Suprapubic skin (tissue), 4 donors: ENCODE measurements at regions not wholly inside any gene's neighbourhood (a gene's known extent, or its start where the extent isn't known, plus 50 kb on each side); places are given as distances from the start of the nearest gene placed in this dataset.

ENCODE experiments used
- DNase-seq, 2 donors: peaks; one replicate each; pipeline ENCODE4 v3.0.0-alpha.2; 2019; ENCODE audit warnings: low spot score in 2 of 2
- H3K27ac ChIP-seq: fragments of 200-600 bp; sonication (generic); one replicate; pipeline ENCODE4 v1.5.1; 2019
- H3K27me3 ChIP-seq: fragments of 200-600 bp; sonication (generic); one replicate; pipeline ENCODE4 v1.5.1; 2019
- H3K36me3 ChIP-seq: fragments of 200-600 bp; sonication (generic); one replicate; pipeline ENCODE4 v1.5.1; 2019
- H3K4me1 ChIP-seq: fragments of 200-600 bp; sonication (generic); one replicate; pipeline ENCODE4 v1.5.1; 2019
- H3K4me3 ChIP-seq: fragments of 200-600 bp; sonication (generic); one replicate; pipeline ENCODE4 v1.5.1; 2019; ENCODE audit warnings: mild to moderate bottlenecking
- H3K9me3 ChIP-seq: fragments of 200-600 bp; sonication (generic); one replicate; pipeline ENCODE4 v1.5.1; 2019
- EP300 ChIP-seq: sonication (generic); formaldehyde crosslinking; IDR thresholded peaks from one replicate; pipeline ENCODE4 v1.6.1; 2017; ENCODE audit warnings: antibody characterized with exemption
- POLR2A ChIP-seq, 2 donors: fragments of 450-650 bp; IDR thresholded peaks; one replicate each; pipeline ENCODE4 v1.6.1; 2017; ENCODE audit warnings: antibody characterized with exemption in 2 of 2, mild to moderate bottlenecking in 2 of 2, moderate library complexity in 2 of 2
- POLR2AphosphoS5 ChIP-seq, 3 donors: sonication (generic); formaldehyde crosslinking; IDR thresholded peaks; one replicate each; pipeline ENCODE4 v1.6.1; 2017; ENCODE audit warnings: antibody characterized with exemption in 3 of 3
- WGBS: methylation state at CpG from one replicate; pipeline ENCODE4 v1.1.5; 2018; 5-methylcytosine and 5-hydroxymethylcytosine counted together
- TF ChIP-seq, protein P1 (sequence below), 2 donors: fragments of 200-600 bp in 1 of 2; fragments of 450-650 bp in 1 of 2; sonication (generic) in 1 of 2; IDR thresholded peaks; one replicate each; pipeline ENCODE4 v1.5.1; 2016 to 2019; ENCODE audit warnings: antibody characterized with exemption in 2 of 2, mild to moderate bottlenecking in 1 of 2, moderate library complexity in 1 of 2

DNA sequence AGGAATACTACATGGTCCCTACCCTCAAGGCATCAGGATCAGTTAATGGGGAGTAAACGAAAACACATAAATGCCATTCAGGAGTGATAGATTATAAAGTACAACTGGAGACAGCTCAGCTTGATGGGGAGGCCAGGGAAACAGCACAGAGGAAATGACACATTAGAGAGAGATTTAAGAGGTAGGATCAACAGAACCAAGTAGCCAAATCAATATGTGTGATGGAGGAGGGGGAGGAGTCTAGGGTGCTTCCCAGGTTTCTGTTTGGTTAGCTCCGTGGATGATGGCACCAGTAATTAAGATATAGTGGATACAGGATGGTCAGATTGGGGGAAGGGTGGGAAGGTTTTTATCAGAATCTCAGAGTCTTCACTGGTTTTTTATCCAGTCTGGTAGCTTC is 229.5 kb upstream of the ROPN1 start:
- DNase-seq, result no peak
- Histone ChIP-seq H3K9me3 (no peaks in the 10 kb centered on the region), H3K27ac (no peak overlapping the region), H3K4me1 (no peaks in the 10 kb centered on the region), H3K27me3 (peaks cover 6% of the 10 kb centered on the region), H3K36me3 (no peaks in the 10 kb centered on the region), H3K4me3 (no peak overlapping the region)
- TF ChIP-seq POLR2A (IDR thresholded peaks at IDR 0.05), result no peak
- 50% methylated on average over 2 of the region's 2 CpGs for WGBS

- Histone ChIP-seq H3K27ac (no peak overlapping the region), H3K4me3 (no peak overlapping the region), H3K9me3 (no peaks in the 10 kb centered on the region), H3K36me3 (no peaks in the 10 kb centered on the region), H3K4me1 (no peaks in the 10 kb centered on the region), H3K27me3 (peaks cover 6% of the 10 kb centered on the region)
- no peak for TF ChIP-seq POLR2AphosphoS5 (IDR thresholded peaks at IDR 0.05)
- TF ChIP-seq EP300, result no peak
- TF ChIP-seq POLR2A (IDR thresholded peaks at IDR 0.05), result no peak
- TF ChIP-seq, protein P1, sequence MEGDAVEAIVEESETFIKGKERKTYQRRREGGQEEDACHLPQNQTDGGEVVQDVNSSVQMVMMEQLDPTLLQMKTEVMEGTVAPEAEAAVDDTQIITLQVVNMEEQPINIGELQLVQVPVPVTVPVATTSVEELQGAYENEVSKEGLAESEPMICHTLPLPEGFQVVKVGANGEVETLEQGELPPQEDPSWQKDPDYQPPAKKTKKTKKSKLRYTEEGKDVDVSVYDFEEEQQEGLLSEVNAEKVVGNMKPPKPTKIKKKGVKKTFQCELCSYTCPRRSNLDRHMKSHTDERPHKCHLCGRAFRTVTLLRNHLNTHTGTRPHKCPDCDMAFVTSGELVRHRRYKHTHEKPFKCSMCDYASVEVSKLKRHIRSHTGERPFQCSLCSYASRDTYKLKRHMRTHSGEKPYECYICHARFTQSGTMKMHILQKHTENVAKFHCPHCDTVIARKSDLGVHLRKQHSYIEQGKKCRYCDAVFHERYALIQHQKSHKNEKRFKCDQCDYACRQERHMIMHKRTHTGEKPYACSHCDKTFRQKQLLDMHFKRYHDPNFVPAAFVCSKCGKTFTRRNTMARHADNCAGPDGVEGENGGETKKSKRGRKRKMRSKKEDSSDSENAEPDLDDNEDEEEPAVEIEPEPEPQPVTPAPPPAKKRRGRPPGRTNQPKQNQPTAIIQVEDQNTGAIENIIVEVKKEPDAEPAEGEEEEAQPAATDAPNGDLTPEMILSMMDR (IDR thresholded peaks at IDR 0.05), result no peak
- 64% methylated on average over 3 of the region's 3 CpGs for WGBS
- no peak for DNase-seq
Observed at GRCh38 chr3:124223853-124224252, 231.9 kb upstream of the ROPN1 start.

- Histone ChIP-seq H3K4me1 (no peaks in the 10 kb centered on the region), H3K9me3 (no peaks in the 10 kb centered on the region), H3K27ac (no peak overlapping the region), H3K4me3 (no peak overlapping the region), H3K27me3 (no peaks in the 10 kb centered on the region), H3K36me3 (no peaks in the 10 kb centered on the region)
- 94% methylated on average over 1 of the region's 1 CpG for whole genome bisulfite sequencing
- DNase-seq, result no peak
- TF ChIP-seq POLR2A (IDR thresholded peaks at IDR 0.05), result no peak
- TF ChIP-seq, protein P1 (IDR thresholded peaks at IDR 0.05), result no peak
- TF ChIP-seq EP300, result no peak
- no peak for TF ChIP-seq POLR2AphosphoS5 (IDR thresholded peaks at IDR 0.05)
Observed at GRCh38 chr3:124227150-124227630, 235.3 kb upstream of the ROPN1 start.

DNA sequence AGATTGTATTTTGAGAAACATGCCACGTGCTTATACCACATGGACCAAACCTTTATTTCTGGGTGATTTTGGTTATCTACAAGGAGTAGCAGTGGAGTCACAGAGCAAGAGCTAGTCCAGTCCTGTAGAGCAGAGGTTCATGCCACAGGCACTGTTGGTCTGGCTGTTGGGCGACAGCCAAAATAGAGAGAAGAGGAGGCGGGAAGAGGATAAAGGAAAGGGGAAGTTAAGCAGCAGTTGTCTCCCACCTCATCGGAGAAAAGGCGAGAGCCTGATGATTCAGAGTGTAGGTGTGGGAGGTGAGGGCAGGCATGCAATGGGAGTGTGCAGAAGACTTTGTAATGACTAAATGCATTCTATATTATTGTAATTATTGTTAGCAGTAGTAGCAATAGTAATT is 237.5 kb upstream of the ROPN1 start:
- no peak for DNase-seq
- WGBS, result 66% methylated on average over 5 of the region's 5 CpGs
- TF ChIP-seq POLR2A (IDR thresholded peaks at IDR 0.05) (no peak), EP300 (no peak), POLR2AphosphoS5 (IDR thresholded peaks at IDR 0.05) (no peak)
- TF ChIP-seq, protein P1 (IDR thresholded peaks at IDR 0.05), result no peak
- Histone ChIP-seq H3K27me3 (no peaks in the 10 kb centered on the region), H3K27ac (no peak overlapping the region), H3K36me3 (no peaks in the 10 kb centered on the region), H3K4me1 (no peaks in the 10 kb centered on the region), H3K9me3 (no peaks in the 10 kb centered on the region), H3K4me3 (no peak overlapping the region)

- no peaks in the 10 kb centered on the region for H3K36me3 ChIP-seq
- H3K4me1 ChIP-seq, result no peaks in the 10 kb centered on the region
- DNase-seq, result no peak
- H3K9me3 ChIP-seq, result no peaks in the 10 kb centered on the region
- no peaks in the 10 kb centered on the region for H3K27me3 ChIP-seq
- H3K27ac ChIP-seq, result no peak overlapping the region
- TF ChIP-seq, protein P1 (IDR thresholded peaks at IDR 0.05), result no peak
- WGBS, result 100% methylated on average over 2 of the region's 2 CpGs
- no peak overlapping the region for H3K4me3 ChIP-seq
Observed at GRCh38 chr3:124229836-124230235, 237.9 kb upstream of the ROPN1 start.

DNA sequence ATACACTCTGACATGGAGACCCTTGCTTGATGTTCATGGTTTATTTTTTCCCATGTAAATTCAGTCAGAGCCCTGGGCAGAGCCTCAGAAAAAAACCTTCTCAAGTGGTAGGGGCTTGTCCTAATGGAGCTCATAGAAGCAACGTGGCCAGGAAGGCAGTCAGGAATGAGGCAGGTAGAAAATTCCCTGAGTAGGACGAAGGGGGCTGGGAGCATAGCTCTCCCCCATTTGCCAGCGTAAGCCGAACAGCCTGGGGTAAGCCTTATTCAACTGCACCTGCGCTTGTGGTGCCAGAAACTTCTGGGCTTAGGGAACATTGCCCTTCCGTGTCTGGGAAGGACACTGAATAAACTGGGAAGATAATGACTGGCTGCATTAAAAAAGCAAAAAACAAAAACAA is 238.5 kb upstream of the ROPN1 start:
- TF ChIP-seq EP300 (no peak), POLR2A (IDR thresholded peaks at IDR 0.05) (no peak), POLR2AphosphoS5 (IDR thresholded peaks at IDR 0.05) (no peak)
- TF ChIP-seq, protein P1 (IDR thresholded peaks at IDR 0.05), result no peak
- Histone ChIP-seq H3K4me1 (no peaks in the 10 kb centered on the region), H3K36me3 (no peaks in the 10 kb centered on the region), H3K27me3 (no peaks in the 10 kb centered on the region), H3K9me3 (no peaks in the 10 kb centered on the region), H3K4me3 (no peak overlapping the region), H3K27ac (no peak overlapping the region)
- 90% methylated on average over 6 of the region's 6 CpGs for WGBS
- DNase-seq, result no peak
